Thymus (tissue), 11 donors: ENCODE measurements at regions not wholly inside any gene's neighbourhood (a gene's known extent, or its start where the extent isn't known, plus 50 kb on each side); places are given as distances from the start of the nearest gene placed in this dataset.

Experiments
- DNase-seq, 9 donors: peaks; one replicate each; pipeline ENCODE4 v3.0.0-alpha.2; 2013; ENCODE audit warnings: low spot score in 9 of 9, low read depth in 6 of 9, missing footprints in 1 of 9
- H3K27ac ChIP-seq, 2 donors: one replicate each; pipeline ENCODE4 v1.5.1; 2013; ENCODE audit warnings: control low read depth in 1 of 2, low read depth in 1 of 2, low read length in 1 of 2, mild to moderate bottlenecking in 1 of 2, moderate library complexity in 1 of 2
- H3K27me3 ChIP-seq, 2 donors: one replicate each; pipeline ENCODE4 v1.5.1; 2013; ENCODE audit warnings: low read length in 1 of 2; ENCODE audit not compliant: control insufficient read depth in 2 of 2, insufficient read depth in 1 of 2
- H3K36me3 ChIP-seq, 2 donors: one replicate each; pipeline ENCODE4 v1.5.1; 2013; ENCODE audit warnings: low read length in 1 of 2, mild to moderate bottlenecking in 1 of 2, moderate library complexity in 1 of 2; ENCODE audit not compliant: control insufficient read depth in 2 of 2, insufficient read depth in 2 of 2
- H3K4me1 ChIP-seq, 2 donors: one replicate each; pipeline ENCODE4 v1.5.1; 2013; ENCODE audit warnings: low read length in 2 of 2; ENCODE audit not compliant: control insufficient read depth in 2 of 2, insufficient read depth in 2 of 2
- H3K4me3 ChIP-seq, 2 donors: one replicate each; pipeline ENCODE4 v1.5.1; 2013; ENCODE audit warnings: low read length in 2 of 2, control low read depth in 1 of 2, mild to moderate bottlenecking in 1 of 2
- H3K9me3 ChIP-seq, 2 donors: one replicate each; pipeline ENCODE4 v1.5.1; 2013; ENCODE audit warnings: low read length in 1 of 2, mild to moderate bottlenecking in 1 of 2; ENCODE audit not compliant: control insufficient read depth in 2 of 2, insufficient read depth in 1 of 2
- WGBS: extraction: QIAGEN DNeasy Blood & Tissue Kit; methylation state at CpG from one replicate; pipeline ENCODE4 v1.1.7; 2013; 5-methylcytosine and 5-hydroxymethylcytosine counted together
- donor health status: healthy.

DNA sequence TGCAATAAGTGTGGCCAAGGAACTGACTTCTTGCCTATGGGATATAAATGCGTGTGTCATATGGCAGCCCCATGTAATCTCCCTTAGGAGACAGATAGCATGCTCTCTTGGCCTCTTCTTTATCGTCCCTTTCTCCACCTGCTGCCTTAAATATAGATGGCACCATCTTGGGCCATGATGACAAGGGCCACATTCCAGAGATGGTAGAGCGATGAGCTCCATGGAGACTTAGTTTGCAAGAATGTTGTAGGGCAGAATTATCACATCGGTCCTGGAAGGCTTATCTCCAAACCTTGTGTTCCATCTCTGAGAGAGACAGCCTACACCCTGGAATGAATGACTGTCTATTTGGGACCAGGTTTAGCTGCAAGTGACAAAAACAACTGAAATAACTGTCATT is 536.7 kb downstream of the TNS1 start:
- no peaks in the 10 kb centered on the region for H3K27me3 ChIP-seq

DNA sequence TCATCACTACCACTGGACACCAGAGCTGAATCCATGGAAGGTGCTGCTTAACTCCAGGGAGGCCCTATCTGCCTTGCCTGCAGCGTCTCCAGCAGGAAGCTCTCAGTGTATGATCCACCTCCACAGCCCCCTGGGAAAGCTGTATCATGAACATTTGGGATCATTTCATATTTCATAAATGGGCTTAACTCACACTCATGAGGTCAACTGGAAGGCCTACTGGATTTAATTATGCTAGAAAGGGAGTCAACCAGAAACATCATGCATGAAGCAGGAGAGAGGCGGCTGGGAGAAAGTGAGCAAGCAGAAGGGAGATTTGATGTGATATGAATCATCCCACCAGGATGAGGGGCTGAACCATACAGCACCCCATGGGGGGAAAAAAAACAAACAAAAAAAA is 537.7 kb downstream of the TNS1 start:
- Histone ChIP-seq H3K27me3 (no peaks in the 10 kb centered on the region), H3K4me1 (no peaks in the 10 kb centered on the region), H3K4me3 (no peak overlapping the region), H3K27ac (no peak overlapping the region), H3K36me3 (no peaks in the 10 kb centered on the region), H3K9me3 (no peaks in the 10 kb centered on the region)
- DNase-seq = no peak
- 100% methylated on average over 2 of the region's 2 CpGs for WGBS

More for the DNA sequence above, 536.7 kb downstream of the TNS1 start:
- H3K4me3 ChIP-seq = no peak overlapping the region
- no peaks in the 10 kb centered on the region for H3K4me1 ChIP-seq
- H3K27ac ChIP-seq = no peak overlapping the region
- DNase-seq = no peak
- no peaks in the 10 kb centered on the region for H3K36me3 ChIP-seq
- WGBS = 98% methylated on average over 4 of the region's 4 CpGs
- H3K9me3 ChIP-seq = no peaks in the 10 kb centered on the region

DNA sequence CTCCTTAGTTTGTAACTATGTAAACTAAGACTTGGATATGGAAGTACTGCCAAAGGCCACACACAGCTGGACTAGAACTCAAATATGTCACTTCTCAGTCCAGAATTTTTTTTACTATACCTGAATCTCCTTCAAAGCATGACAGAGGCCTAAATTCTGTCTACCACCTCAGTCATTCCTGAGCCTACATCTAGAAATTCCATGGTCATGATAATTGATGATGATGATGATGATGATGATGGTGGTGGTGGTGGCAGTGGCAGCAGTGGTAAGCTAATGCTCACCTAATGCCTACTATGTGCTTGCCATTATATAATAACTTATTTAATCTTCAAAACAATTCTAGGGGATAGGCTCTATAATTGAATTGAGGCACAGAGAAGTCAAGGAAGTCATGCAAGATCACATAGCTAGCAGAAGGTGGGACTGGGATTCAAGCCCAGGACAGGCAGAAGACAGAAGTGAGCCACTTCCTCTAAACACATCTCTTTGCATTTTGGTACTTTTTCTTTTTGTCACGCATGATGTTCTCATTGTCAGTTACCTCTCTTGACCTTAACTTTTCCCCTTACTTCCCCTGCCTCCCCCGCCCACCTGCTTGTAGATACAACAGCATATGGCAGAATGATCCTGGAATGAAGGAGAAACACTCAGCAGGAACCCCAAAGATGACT is 539.3 kb downstream of the TNS1 start:
- WGBS = 98% methylated on average over 2 of the region's 2 CpGs
- Histone ChIP-seq H3K36me3 (no peaks in the 10 kb centered on the region), H3K27ac (no peak overlapping the region), H3K9me3 (no peaks in the 10 kb centered on the region), H3K4me3 (no peak overlapping the region), H3K27me3 (no peaks in the 10 kb centered on the region), H3K4me1 (no peaks in the 10 kb centered on the region)
- DNase-seq = no peak

DNA sequence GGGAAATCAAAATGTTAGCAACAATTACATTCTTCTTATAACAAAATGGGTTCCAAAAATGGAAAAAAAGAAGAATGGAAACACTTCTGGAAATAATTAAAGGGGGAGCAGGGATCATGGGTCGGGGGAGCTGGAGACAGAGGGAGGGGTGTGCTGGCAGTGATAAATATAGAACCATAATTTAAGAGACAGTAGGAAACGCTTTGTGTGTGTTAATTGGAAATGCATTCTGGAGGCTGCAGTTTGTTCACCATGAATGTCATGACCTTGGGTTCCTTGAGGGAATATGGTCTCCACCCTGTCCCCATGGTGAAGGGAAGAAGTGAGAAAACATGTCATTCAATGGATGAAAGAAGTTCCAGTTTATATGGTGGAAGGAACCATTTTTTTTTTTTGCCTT is 540.7 kb downstream of the TNS1 start:
- no peaks in the 10 kb centered on the region for H3K9me3 ChIP-seq
- WGBS = 87% methylated on average over 2 of the region's 2 CpGs
- H3K4me3 ChIP-seq = no peak overlapping the region
- no peaks in the 10 kb centered on the region for H3K27me3 ChIP-seq
- no peaks in the 10 kb centered on the region for H3K4me1 ChIP-seq
- DNase-seq = no peak
- H3K27ac ChIP-seq = no peak overlapping the region
- H3K36me3 ChIP-seq = no peaks in the 10 kb centered on the region

DNA sequence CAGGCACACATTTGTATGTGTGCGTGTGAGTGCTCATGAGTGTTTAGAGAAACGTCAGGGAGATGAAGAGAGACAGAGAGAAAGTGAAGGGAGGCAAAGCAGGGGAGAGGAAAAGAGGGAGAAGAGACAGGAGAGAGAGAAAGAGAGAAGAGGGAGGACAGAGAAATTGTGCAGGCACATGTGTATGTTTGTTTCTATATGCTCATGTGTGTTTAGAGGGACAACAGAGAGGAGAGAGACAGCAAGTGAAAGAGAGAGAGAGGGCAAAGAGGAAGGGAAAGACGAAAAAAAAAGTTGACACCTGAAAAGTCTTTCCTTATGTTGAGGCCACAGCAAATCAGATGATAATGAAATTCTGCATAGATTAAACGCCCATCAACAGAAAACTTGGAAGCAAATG is 541.1 kb downstream of the TNS1 start:
- Histone ChIP-seq H3K27ac (no peak overlapping the region), H3K9me3 (no peaks in the 10 kb centered on the region), H3K4me1 (no peaks in the 10 kb centered on the region), H3K36me3 (no peaks in the 10 kb centered on the region), H3K4me3 (no peak overlapping the region), H3K27me3 (no peaks in the 10 kb centered on the region)
- DNase-seq = no peak
- 93% methylated on average over 4 of the region's 4 CpGs for WGBS

DNA sequence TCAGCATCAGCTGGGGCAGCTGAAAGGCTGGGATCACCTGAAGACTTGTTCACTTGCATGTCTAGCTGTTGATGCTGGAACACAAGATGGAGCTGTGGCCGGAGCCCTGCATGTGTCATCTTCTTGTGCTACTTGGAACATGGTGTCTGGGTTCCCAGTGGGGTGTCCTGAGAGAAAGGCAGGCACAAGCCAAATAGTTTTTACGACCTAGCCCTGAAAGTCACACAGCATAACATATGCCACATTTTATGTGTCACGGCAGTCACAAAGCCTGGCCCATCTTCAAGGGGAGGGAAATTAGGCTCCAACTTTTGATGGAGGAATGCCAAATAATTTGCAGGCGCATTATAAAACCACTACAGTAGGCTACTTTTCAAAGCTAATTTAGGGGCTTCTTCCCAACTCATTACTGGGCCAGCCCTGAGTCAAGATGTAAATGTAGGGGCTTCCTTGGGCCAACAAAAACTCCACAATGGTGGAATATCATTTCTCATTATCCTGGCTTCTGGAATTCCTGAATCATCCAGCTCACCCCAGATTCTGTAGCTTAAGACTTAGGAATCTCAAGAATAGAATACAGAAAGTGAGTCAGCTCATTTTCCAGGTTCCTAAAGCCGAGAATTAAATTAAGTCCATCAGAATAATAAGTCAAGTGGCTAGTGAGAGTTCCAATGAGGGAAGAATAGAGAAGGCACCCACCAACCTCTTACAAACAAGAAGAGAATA is 543.0 kb downstream of the TNS1 start:
- Histone ChIP-seq H3K4me1 (no peaks in the 10 kb centered on the region), H3K36me3 (no peaks in the 10 kb centered on the region), H3K27me3 (no peaks in the 10 kb centered on the region), H3K4me3 (no peak overlapping the region), H3K9me3 (no peaks in the 10 kb centered on the region), H3K27ac (no peak overlapping the region)
- DNase-seq = no peak
- 95% methylated on average over 5 of the region's 5 CpGs for WGBS

DNA sequence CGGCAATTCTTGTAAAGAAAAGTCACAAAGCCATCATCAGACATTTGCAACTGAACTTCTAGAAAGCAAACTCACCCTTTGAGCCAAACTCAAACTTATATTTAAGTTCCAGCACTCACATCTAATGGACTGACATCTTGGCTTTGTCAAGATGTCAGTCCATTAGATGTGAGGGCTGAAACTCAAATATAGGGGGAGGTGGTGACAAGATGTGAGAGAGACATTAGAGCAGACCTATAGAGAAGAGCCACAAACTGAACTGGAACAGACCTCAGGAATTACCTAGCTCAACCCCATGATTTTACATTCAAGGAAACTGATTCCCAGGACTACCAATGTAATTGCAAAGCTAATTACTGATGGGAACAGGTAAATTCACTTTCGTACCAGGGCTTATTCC is 543.8 kb downstream of the TNS1 start:
- no peaks in the 10 kb centered on the region for H3K36me3 ChIP-seq
- H3K27ac ChIP-seq = no peak overlapping the region
- H3K27me3 ChIP-seq = no peaks in the 10 kb centered on the region
- no peak for DNase-seq
- no peaks in the 10 kb centered on the region for H3K9me3 ChIP-seq
- no peaks in the 10 kb centered on the region for H3K4me1 ChIP-seq
- no peak overlapping the region for H3K4me3 ChIP-seq
- WGBS = 98% methylated on average over 2 of the region's 2 CpGs

DNA sequence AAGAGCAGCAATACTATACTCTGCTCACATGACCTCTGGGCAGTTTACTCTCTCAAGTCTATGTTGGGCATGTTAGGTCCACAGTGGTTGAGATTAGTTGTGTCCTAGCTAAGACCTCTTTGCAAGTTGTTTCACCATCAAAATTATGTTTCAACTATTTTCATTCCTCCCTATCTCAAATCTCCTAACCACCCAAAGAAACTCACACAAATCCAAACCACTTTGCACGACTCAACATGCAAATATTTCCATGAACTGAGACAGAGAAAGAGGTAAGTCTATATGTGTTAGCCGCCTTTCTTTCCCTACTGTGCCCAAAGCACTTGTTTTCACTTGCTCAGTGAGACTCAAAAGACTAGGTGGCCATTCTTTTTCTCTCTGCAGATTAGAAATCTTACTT is 546.8 kb downstream of the TNS1 start:
- 94% methylated on average over 2 of the region's 2 CpGs for WGBS
- no peak overlapping the region for H3K27ac ChIP-seq
- no peaks in the 10 kb centered on the region for H3K27me3 ChIP-seq
- H3K36me3 ChIP-seq = no peaks in the 10 kb centered on the region
- DNase-seq = no peak
- no peaks in the 10 kb centered on the region for H3K4me1 ChIP-seq
- H3K4me3 ChIP-seq = no peak overlapping the region
- H3K9me3 ChIP-seq = no peaks in the 10 kb centered on the region

DNA sequence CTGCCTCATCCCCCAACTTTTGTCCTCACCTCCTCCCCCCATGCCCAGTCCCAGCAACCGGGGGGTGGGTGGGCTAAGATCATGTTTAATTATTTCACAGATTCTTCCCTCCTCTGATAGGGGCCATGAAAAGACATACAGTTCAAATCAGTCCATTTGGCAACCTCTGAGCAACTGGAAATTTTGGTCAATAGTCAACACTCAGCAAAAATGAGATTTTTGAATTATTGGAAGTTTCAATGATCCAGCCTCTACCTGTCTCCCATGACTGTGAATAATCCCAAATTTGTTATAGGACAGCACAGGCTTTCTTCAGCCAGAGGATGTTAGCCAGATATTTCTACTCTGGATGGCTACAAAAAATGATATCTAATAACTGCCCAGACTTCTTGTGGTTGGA is 549.9 kb downstream of the TNS1 start:
- WGBS = 96% methylated on average over 1 of the region's 1 CpG
- no peak overlapping the region for H3K27ac ChIP-seq

More for the DNA sequence above, 549.9 kb downstream of the TNS1 start:
- no peaks in the 10 kb centered on the region for H3K4me1 ChIP-seq
- no peaks in the 10 kb centered on the region for H3K27me3 ChIP-seq
- no peak for DNase-seq
- no peaks in the 10 kb centered on the region for H3K9me3 ChIP-seq
- H3K4me3 ChIP-seq = no peak overlapping the region
- H3K36me3 ChIP-seq = no peaks in the 10 kb centered on the region
